RWPE1 (cell line): ENCODE measurements at regions not wholly inside any gene's neighbourhood (a gene's known extent, or its start where the extent isn't known, plus 50 kb on each side); places are given as distances from the start of the nearest gene placed in this dataset.

Experiments used
- CTCF ChIA-PET: fragments of 350-600 bp; sonication (Branson Sonifier 250); formaldehyde crosslinking; extraction: SDS; loops from one replicate; lab custom pipeline; 2021; lab: Yijun Ruan, JAX
- POLR2A ChIA-PET: fragments of 400-600 bp; formaldehyde crosslinking; extraction: SDS; loops from one replicate; lab custom pipeline; 2020; ENCODE audit warnings: antibody characterized with exemption; ENCODE audit not compliant: low non-redundant PET; lab: Yijun Ruan, JAX
- DNase-seq: peaks from one replicate; pipeline ENCODE4 v3.0.0; 2012; ENCODE audit warnings: low spot score
- H3K27ac ChIP-seq: fragments of 450-650 bp; 2 replicates; pipeline ENCODE4 v1.5.1; 2017
- CTCF ChIP-seq: fragments of 450-650 bp; conservative IDR thresholded peaks from 2 replicates; pipeline ENCODE4 v1.5.1; 2017; ENCODE audit warnings: low read depth, mild to moderate bottlenecking

GRCh38 chr5:110956280-110956912 is 115.1 kb upstream of the TSLP start:
- CTCF ChIA-PET = interaction anchor here (0.5 kb wide), 1 partner anchor 204 kb away, joined by 3 read pairs; no protein-coding TSS in a partner anchor
- no peak for DNase-seq
- POLR2A ChIA-PET = no interaction called here
- H3K27ac ChIP-seq = peak overlapping the region; percentile 87
- TF ChIP-seq CTCF = no peak

DNA sequence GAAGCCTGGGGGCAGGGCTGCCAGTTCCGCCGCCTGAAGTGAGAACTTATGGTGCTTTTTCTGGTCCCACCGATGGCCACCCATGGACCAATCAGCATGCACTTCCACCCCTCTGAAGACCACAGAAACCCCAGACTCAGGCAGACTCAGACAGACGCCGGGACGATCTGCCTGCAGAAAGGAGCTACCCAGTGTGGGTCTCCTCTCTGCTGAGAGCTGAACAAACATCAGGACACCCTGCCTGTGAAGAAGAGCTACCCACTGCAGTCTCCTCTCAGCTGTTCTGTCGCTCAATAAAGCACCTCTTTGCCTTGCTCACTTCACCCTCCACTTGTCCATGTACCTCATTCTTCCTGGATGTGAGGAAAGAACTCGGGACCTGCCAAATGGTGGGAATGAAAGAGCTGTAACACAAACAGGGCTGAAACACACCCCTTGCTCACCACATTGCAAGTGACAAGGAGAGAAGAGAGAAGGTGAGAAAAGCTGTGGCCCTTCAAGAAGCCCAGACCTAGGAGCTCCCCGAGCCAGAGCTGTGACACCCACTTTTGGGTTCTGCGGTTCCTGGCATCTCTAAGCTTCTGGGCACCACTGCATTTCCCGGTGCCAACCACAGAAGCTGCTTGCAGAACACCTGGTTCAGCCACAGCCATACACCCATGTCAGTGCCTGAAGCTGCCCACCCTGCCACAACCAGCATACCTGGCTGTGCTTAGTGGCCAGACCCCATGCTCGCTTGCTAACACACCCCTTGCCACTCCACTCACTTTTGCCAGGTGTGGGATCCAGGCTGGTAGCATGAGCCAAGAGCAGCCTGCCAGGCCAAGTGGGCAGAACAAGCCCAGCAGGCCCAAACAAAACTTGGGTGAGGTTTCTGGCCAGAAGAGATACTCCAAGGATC is 114.3 kb upstream of the TSLP start:
- DNase-seq = no peak
- peak overlapping the region; percentile 87 for H3K27ac ChIP-seq
- TF ChIP-seq CTCF = no peak
- CTCF ChIA-PET = interaction anchor here (0.5 to 0.7 kb wide), 2 partner anchors 10 to 203 kb away, joined by 3 read pairs; no protein-coding TSS in a partner anchor
- POLR2A ChIA-PET = no interaction called here

GRCh38 chr5:110957934-110958333 is 113.6 kb upstream of the TSLP start:
- H3K27ac ChIP-seq = peak overlapping the region; percentile 88
- CTCF ChIA-PET = no interaction called here
- DNase-seq = peak; percentile 93

DNA sequence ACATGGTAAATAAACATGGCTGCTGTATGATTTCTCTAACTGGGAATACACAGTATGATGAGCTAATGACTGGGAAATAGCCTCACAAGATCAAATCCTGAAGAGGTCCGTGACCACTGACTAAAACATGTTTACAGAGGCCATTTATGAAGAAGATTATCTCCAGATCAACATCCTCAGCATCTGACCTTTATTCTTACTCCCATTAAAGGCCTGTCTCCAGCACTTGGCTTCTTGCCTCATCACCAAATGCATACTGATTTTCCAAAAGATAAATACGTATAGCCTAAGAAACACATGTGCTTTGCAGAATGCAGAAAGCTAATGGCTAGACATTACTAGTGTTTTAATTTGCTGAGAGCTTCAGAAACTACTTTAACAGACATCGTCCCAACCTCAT is 108.0 kb upstream of the TSLP start:
- no peak overlapping the region for H3K27ac ChIP-seq
- DNase-seq = no peak
- no peak for TF ChIP-seq CTCF
- ChIA-PET POLR2A (no interaction called here), CTCF (no interaction called here)

More at GRCh38 chr5:110957934-110958333, 113.6 kb upstream of the TSLP start:
- POLR2A ChIA-PET = no interaction called here
- no peak for TF ChIP-seq CTCF

GRCh38 chr5:110965773-110966581 is 105.5 kb upstream of the TSLP start:
- no peak for TF ChIP-seq CTCF
- CTCF ChIA-PET = interaction anchor here (0.6 kb wide), 2 partner anchors 83 to 99 kb away, joined by 3 to 4 read pairs; no protein-coding TSS in a partner anchor
- DNase-seq = peak; percentile 49
- peak overlapping the region; percentile 86 for H3K27ac ChIP-seq
- POLR2A ChIA-PET = no interaction called here
